Activated CD8-positive, alpha-beta memory T cell treated with anti-CD3 and anti-CD28 coated beads for 36 hours (primary cell): ENCODE measurements at regions not wholly inside any gene's neighbourhood (a gene's known extent, or its start where the extent isn't known, plus 50 kb on each side); places are given as distances from the start of the nearest gene placed in this dataset.
"Not testable (repeated sequence)": the region's sequence is repeated elsewhere in the genome, so short reads cannot be mapped to it uniquely, and the experiment has no call there.

Experiments
- CTCF ChIA-PET: fragments of 350-600 bp; sonication (Branson Sonifier 250); formaldehyde crosslinking; loops from one replicate; lab custom pipeline; 2021; ENCODE audit warnings: antibody characterized with exemption; lab: Charles Lee
- POLR2A ChIA-PET: fragments of 350-600 bp; sonication (Branson Sonifier 250); formaldehyde crosslinking; loops from one replicate; lab custom pipeline; 2021; ENCODE audit warnings: antibody characterized with exemption; lab: Charles Lee

DNA sequence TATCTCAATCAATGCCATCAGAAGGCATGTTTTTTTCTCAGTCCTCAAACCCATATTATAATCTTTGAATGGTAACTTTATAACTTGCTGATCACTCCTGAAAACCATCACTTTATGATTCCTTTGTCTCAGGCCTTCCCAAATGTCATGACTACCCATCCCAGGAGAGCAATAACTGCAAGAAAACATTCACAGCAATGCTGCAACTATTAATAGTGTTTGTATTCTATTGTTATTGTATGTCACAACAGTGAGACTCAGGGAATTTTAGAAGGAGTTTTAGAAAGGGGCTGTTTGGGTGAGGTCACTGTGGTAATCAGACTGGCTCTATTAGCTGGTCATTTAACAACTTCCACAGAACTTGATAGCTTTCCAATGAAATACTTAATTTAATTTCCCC lies 301.4 kb upstream of the TBX18 start:
- ChIA-PET CTCF (no interaction called here), POLR2A (no interaction called here)

DNA sequence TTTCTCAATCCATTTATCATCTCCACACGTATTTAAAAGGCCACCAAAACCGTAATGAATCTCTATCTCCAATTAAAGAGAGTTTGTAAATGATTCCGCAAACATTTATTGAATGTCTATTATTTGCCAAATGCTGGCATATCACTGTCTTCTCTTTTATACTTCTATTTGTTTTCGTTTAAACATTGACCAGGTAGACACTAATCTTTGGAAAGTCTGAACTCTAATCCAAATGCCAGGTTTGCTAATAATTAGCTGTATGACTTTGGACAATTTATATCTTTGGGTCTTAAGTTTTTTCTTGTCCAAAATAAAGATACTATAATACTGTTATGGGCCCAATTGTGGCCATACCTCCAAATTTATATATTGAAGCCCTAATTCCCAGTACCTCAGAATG lies 299.2 kb upstream of the TBX18 start:
- CTCF ChIA-PET: no interaction called here
- POLR2A ChIA-PET: no interaction called here

DNA sequence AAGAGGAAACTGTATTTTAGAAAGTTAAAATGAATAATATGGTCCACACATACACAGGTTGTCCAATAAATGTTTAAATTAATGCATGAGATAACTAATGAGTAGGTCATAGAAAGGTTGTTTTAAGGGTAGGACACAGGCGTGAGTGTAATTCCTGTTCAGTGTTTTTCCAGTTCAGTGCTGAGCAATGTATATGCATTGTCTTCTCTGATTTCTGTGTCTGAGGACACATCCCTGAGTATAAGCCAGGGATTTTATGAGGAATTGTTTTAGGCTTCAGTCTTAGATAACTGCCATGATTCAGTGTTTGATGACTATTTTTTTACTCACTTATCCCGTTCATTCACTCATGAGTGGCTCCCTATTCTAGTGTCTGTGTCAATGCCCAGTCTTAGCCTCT lies 298.5 kb upstream of the TBX18 start:
- CTCF ChIA-PET: no interaction called here
- POLR2A ChIA-PET: no interaction called here

DNA sequence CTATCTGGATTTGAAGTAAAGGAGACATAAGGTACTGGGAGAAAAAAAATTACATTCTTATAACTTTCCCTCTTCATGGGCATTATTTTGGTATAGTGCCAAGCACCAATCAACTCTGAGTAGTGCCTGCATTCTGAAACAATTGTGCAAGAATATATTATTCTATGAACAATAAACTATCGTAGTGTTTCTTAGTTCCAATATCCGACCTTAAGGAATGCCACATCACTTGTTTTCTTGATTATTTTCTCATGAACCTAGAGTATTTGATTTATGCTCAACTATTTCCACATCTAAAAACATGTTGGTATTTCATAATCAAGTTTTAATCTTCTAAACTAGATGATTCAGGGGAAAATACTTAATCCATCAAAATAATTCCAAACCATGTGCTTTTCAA lies 294.4 kb upstream of the TBX18 start:
- ChIA-PET POLR2A (no interaction called here), CTCF (no interaction called here)

DNA sequence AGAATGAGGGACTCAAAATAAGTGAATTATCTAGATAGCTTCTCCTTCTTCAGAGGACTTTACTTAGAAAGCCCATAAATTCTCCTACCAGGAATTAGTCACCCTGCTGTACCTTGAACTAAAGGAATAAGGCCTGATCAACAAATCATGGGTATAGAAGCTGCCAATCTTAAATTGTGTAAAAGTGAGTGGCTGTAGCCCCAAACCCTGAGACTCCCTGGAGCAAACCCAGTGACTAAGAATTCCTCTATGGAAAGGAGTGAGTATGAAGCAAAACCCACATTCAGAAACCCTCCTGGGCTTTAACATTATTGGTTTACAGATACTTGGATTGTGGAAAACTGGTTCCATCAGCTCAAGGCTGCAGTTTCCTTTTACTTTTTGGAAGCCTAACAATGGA lies 285.8 kb upstream of the TBX18 start:
- POLR2A ChIA-PET: no interaction called here
- CTCF ChIA-PET: no interaction called here

DNA sequence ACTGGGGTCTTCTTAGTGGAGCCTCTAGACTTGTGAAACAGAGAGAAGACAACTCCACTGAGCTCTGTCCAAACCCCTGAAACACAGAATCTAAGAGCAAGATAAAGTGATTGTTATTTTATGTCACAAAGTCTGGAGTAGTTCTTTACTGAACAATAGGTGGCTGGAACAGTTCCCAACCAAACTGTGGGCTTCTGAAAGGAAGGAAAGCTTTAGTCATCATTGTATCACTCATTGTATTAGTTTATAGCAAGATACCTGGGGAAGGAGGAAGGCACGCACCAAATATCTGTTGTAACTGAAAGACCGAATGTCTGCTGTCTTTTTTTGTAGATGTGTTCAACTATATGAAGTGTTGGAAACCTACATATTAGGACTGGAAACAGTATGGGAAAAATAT lies 284.9 kb upstream of the TBX18 start:
- ChIA-PET CTCF (no interaction called here), POLR2A (no interaction called here)

DNA sequence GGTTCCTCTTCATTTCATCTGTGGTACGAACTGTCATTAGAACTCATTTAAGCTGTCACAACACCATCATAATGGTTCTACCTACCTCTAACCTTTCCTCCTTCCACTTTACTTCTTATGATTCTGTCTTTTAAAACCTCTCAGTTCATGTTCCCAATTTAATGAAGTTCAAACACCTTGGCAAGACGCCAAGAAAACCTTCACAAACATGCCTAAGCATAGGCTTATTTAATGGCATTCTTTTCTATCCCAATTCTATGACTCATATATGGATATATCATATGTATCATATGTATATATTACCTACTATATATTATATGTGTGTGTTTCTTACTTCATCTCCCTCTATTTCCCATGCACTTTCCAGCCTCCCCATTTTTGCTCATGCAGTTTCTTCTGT lies 283.4 kb upstream of the TBX18 start:
- ChIA-PET POLR2A (no interaction called here), CTCF (interaction anchor here (0.6 kb wide), 1 partner anchor 1359 kb away, joined by 4 read pairs; no protein-coding TSS in a partner anchor)

DNA sequence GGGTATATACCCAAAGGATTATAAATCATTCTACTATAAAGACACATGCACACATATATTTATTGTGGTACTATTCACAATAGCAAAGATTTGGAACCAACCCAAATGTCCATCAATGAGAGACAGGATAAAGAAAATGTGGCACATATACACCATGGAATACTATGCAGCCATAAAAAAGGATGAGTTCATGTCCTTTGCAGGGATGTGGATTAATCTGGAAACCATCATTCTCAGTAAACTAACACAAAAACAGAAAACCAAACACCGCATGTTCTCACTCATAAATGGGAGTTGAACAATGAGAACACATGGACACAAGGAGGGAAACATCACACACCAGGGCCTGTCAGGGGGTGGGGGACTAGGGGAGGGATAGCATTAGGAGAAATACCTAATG lies 281.4 kb upstream of the TBX18 start:
- POLR2A ChIA-PET, CTCF ChIA-PET: not testable (repeated sequence)

DNA sequence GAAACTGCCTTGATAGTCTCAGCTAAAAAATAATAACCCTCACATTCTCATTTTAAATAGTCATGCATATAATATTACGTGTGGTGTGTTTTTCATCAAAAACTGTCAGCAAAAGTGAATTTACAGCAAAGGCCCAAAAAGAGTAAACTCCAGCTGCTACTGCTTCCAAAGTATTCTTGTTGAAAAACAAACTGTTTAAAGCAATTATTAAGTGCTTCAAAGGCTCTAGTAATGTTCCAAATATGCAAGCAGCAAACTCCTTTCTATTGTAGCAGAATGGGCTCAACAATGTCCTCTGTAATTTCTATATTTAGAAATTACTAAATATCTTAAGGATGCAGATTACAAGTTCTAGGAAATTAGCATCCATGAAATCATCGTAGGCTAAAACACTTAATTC lies 280.0 kb upstream of the TBX18 start:
- POLR2A ChIA-PET: no interaction called here
- CTCF ChIA-PET: no interaction called here

DNA sequence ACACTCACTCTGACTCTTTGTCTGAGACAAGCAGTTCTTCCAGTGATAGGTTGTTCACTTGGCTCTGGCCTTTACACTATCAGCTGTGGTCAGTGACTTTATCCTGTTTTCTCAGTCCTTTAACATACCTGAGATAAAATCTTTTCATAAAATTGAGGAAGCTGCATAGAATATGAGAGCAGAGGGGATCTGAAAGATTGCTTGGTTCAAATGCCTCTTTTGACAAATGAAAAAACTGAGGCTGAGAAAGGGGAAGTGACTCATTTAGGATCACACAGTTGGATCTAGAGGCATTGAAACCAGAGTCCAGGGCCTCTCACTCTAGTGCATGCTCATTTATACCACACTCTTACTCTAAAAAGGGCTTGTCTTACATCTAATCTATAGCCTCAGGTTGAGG lies 277.0 kb upstream of the TBX18 start:
- POLR2A ChIA-PET: no interaction called here
- CTCF ChIA-PET: no interaction called here

DNA sequence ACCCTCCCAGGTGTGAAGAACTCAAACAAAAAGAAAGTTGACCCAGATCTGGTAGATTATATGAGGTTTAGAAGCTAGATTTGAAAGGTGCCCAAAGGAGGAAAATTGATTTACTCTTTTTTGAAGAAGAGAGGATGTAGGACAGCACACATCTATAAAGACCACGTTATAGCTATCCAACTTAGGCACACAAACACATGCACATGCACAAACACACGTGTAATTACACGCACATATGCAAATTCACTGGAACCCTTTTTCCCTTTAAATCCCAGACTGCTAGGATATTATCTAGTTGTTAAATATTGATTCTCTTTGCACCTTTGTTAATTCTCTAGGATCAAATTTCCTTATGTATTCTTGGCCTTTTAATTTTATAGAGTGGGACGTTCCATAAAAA lies 272.8 kb upstream of the TBX18 start:
- CTCF ChIA-PET: no interaction called here
- POLR2A ChIA-PET: no interaction called here

DNA sequence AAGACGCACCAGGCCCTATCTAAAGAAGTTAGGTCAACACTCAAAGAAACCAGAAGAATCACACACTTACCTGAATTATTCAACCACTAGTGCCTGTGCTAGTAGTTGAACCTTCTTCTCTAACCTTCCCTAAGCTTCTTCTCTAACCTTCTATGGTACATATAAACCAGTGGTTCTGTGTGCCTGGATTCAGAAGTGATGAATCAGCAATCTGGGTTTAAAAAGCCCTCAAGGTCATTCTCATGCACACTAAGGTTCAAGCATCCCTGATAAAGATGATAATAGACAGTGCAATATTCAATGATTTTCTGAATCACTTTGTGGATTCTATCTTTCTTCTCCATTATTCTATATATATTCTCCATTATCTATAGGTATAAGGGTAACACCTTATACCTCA lies 271.4 kb upstream of the TBX18 start:
- ChIA-PET CTCF (no interaction called here), POLR2A (no interaction called here)

DNA sequence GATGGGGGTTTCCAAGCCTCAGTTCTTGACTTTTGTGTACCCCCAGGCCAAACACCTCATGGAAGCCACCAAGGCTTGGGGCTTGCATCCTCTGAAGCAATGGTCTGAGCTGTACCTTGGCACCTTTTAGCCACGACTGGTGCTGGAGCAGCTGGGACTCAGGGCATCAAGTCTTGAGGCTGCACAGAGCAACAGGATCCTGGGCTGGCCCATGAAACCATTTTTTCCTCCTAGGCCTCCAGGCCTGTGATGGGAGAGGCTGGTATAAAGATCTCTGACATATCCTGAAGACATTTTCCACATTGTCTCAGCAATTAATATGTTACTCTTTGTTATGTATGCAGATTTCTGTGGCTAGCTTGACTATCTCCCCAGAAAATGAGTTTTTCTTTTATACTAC lies 269.1 kb upstream of the TBX18 start:
- ChIA-PET CTCF (no interaction called here), POLR2A (no interaction called here)

DNA sequence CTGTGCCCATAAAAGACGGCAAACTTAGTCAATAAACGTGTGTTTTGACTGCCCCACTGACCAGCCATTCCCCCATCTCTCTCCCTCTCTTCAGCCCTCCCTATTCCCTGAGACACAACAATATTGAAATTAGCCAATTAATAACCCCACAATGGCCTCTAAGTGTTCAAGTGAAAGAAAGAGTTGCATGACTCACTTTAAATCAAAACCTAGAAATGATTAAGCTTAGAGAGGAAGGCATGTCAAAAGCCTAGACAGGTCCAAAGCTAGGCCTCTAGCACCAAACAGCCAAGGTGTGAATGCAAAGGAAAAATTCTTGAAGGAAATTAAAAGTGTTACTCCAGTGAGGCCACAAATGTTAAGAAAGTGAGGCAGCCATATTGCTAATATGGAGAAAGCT lies 261.6 kb upstream of the TBX18 start:
- CTCF ChIA-PET: no interaction called here
- POLR2A ChIA-PET: no interaction called here

DNA sequence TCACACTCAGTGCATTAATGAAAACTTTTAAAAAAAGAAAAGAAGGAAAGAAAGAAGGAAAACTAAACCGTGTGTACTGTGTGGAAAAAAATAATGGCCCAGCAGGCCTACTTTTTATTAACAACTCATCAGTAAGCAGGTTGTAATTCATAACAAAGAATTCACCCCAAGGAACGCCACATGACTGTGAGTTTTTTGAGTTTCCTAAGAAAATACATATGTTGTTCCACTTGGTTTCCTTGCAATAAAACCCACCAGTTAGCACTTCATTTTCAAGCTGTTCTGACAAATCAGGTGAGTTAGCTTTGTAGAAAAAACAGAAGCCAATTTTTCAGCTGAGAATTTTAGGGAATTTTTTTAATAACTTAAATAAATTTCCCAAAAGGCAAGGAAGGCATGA lies 259.3 kb upstream of the TBX18 start:
- CTCF ChIA-PET: no interaction called here
- POLR2A ChIA-PET: no interaction called here

DNA sequence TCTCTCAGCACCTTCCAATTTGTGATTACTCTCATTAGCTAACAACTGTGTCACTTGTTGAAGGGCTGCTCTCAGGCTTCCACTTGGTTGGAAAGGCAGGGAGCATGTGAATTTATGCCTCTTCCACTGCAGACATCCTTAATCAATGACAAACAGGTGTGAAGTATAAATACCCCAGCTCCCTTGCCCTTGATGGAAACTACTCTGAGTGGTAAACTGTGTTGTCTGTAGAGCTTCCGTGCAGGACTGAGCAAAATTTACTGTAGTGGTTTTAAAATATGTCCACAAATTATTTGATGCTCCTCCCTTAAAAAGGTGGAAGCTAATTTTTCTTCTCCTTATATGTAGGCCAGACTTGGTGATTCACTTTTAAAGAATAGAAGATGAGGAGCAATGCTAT lies 253.0 kb upstream of the TBX18 start:
- ChIA-PET POLR2A (no interaction called here), CTCF (no interaction called here)

DNA sequence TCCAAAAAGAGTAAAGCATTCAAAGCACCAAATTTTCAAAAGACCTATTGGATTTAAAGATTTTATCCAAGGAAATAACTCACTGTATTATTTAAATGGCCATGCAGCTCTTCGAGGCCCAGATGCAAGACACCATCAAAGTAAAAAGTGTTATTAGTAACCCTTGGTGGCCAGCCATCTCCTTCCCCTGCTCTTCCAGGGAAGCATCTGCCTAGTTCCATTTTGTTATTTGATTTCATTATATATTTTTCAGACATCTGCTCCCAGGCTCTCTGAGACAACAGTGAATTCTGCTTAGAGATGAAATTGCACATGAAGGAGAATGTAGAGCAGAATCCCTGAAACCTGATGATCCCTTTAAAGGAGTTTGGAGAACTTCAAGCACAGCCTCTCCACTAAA lies 252.3 kb upstream of the TBX18 start:
- ChIA-PET CTCF (no interaction called here), POLR2A (no interaction called here)

DNA sequence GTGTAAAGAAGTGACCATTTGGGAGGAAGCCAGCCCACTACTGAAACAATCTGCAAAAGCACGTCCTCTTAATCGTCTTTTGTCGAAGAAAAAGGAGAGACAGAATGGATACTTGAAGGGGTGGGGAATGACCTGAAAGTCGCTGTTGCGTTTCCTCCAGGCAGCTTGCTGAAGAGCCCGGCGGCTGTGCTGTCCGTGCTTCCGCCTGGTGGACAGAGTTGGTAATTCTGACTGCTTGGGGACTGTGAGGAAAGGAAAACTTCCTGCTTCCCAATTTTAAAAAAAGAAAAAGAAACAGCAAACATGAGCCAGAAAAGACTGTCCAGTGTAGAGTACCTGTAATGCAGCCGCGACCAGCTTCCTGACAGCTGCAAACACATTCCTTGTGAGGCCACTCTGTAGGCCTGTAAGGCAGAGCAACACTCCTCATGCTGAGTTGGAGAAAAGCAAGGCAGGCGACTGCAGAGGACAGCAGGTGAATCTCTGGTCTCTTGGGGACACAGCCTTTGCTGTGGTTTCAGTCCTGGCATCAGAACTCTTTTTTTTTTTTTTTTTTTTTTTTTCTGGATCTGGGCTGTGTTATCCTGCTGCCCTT lies 251.1 kb upstream of the TBX18 start:
- POLR2A ChIA-PET: no interaction called here
- CTCF ChIA-PET: no interaction called here

DNA sequence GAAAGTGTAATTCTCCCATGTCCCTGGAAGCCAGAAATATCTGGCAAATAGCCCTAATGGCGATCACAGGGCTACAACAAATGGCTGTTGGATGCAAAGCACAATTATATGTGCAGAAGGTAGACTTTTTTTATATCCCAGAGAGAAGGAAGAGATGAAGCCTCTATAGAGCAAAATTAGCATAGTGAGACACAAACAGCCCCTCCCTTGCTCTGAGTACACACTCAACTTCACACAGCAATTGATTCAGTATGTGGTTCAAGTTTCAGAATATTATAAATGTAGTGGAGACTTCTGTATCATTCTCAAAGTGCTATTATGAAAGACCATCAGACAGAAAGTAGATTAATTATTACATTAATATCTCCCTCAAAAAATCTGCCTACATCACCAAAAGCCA lies 246.5 kb upstream of the TBX18 start:
- ChIA-PET CTCF (no interaction called here), POLR2A (no interaction called here)

DNA sequence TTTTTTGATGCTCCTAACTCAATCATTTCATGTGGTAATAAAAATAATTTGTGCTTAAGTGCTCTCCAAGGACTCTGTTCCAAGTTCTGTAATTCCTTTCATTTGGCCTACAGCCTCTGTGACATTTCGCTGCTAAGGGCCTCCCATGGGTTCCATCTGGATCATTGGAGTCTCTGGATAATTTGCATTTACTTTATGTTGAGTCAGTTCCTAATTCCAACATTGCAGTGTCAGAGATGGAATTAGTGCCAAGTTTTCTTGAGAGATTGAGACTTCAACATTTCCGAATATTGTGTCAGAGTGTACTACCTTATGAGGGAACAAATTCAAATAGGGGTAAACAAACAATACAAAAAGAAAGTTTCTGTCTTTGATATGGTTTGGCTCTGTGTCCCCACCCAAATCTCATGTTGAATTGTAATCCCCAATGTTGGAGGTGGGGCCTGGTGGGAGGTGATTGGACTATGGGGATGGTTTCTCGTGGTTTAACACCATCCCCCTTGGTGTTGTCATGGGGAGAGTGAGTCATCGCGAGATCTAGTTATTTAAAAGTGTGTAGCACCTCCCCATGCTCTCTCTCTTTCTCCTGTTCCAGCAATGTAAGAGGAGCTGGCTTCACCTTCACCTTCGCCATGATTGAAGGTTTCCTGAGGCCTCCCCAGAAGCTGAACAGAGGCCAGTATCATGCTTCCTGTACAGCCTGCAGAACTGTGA lies 244.1 kb upstream of the TBX18 start:
- ChIA-PET POLR2A (no interaction called here), CTCF (no interaction called here)

DNA sequence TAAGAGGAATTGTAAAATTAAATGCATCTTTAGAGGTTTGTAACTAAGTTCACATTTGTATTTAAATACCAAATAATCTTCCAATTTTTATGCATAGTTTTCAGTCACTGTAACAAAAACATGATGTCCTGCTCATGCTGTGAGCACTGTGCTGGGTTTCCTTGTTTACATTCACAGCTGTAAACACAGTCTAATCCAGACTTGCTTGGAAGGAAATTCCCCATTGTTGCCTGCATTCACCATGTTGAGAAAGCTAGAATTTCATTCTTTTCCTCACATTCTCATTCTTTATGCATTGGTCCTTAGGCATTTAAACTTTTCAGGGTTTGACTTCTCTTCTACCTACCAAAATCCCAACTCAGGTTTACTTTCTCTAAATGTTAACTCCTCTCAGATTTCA lies 242.0 kb upstream of the TBX18 start:
- ChIA-PET POLR2A (no interaction called here), CTCF (no interaction called here)

DNA sequence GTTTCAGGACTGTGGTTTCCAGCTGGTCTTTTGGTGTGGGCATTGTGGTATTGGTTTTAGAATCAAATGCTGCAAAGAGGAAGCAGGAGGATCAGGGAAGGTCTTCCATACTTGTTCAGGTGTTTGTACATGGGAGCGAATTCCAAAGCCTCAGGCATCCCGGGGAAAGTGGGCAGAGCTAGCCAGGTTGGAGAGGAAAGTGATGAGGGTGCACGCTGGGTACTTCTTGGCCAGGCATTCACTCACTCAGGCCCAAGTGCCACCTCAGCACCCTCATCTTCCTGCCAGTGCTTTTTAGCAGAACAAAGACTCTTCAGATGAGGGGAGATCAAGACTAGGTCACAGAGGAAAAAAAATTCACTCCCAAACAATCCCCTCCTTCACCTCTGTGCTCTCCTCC lies 241.1 kb upstream of the TBX18 start:
- CTCF ChIA-PET: no interaction called here
- POLR2A ChIA-PET: no interaction called here
